ENCODE measurements at regions not wholly inside any gene's neighbourhood (a gene's known extent, or its start where the extent isn't known, plus 50 kb on each side); places are given as distances from the start of the nearest gene placed in this dataset.

DNA sequence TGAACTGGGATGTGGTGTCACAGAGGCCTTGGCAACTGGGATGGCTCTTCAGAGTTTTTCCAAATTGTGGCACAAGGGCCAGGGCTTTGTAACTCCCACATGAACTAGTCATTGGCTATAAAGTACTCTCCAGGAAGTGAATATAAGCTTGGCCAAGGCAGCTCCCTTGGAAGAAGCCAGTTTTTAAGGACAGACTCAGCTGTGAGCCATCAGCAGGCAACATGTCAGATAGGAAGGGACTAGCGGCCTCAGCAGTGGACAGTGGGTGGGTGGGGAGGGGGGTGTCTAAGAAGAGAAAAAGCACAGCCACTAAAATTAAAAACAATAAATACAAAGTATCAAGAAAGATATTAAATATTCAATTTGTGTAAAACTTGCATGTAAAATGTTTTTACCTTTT, 691.1 kb upstream of the PIK3C3 start:
- H3K4me3 ChIP-seq (ENCODE audit: low read depth in 1 of 2, low read length in 2 of 2): no peak overlapping the region
- no peaks in the 10 kb centered on the region for H3K36me3 ChIP-seq (ENCODE audit: control insufficient read depth in 2 of 2, insufficient read depth in 2 of 2, low read length in 1 of 2)
- WGBS, 2 donors: 71 to 79% methylated on average over 1 of the region's 1 CpG
- H3K27me3 ChIP-seq (ENCODE audit: control insufficient read depth in 1 of 2, insufficient read depth in 2 of 2, low read length in 2 of 2): no peaks in the 10 kb centered on the region
- no peak overlapping the region for H3K27ac ChIP-seq (ENCODE audit: low read depth in 2 of 2, low read length in 1 of 2)
- H3K9me3 ChIP-seq (ENCODE audit: control insufficient read depth in 2 of 2, insufficient read depth in 1 of 2, low read depth in 1 of 2, low read length in 1 of 2): no peaks in the 10 kb centered on the region
- H3K4me1 ChIP-seq (ENCODE audit: control insufficient read depth in 2 of 2, insufficient read depth in 2 of 2, low read length in 1 of 2): no peaks in the 10 kb centered on the region

DNA sequence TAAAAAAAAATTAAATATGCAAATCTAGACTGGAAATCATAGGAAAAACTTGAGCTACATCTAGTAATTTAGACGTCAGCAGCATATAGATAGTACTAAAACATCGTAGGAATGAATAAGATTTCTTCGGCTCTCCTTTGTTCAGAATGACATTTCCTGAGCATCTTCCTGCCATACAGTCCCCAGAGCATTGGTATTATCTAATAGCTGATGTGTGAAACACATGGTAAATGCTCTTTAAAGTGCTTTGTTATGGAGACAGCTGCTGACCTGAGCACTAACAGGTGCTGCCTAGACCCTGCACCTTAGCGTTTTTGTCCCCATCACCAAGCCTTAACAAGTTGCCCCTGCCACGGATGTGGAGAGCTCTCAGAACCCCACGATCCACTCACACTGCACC, 692.3 kb upstream of the PIK3C3 start:
- no peaks in the 10 kb centered on the region for H3K27me3 ChIP-seq (ENCODE audit: control insufficient read depth in 1 of 2, insufficient read depth in 2 of 2, low read length in 2 of 2)
- H3K9me3 ChIP-seq (ENCODE audit: control insufficient read depth in 2 of 2, insufficient read depth in 1 of 2, low read depth in 1 of 2, low read length in 1 of 2): no peaks in the 10 kb centered on the region
- H3K4me1 ChIP-seq (ENCODE audit: control insufficient read depth in 2 of 2, insufficient read depth in 2 of 2, low read length in 1 of 2): no peaks in the 10 kb centered on the region
- H3K36me3 ChIP-seq (ENCODE audit: control insufficient read depth in 2 of 2, insufficient read depth in 2 of 2, low read length in 1 of 2): no peaks in the 10 kb centered on the region
- no peak overlapping the region for H3K4me3 ChIP-seq (ENCODE audit: low read depth in 1 of 2, low read length in 2 of 2)
- H3K27ac ChIP-seq (ENCODE audit: low read depth in 2 of 2, low read length in 1 of 2): no peak overlapping the region
- WGBS, 2 donors: 84 to 85% methylated on average over 6 of the region's 6 CpGs

DNA sequence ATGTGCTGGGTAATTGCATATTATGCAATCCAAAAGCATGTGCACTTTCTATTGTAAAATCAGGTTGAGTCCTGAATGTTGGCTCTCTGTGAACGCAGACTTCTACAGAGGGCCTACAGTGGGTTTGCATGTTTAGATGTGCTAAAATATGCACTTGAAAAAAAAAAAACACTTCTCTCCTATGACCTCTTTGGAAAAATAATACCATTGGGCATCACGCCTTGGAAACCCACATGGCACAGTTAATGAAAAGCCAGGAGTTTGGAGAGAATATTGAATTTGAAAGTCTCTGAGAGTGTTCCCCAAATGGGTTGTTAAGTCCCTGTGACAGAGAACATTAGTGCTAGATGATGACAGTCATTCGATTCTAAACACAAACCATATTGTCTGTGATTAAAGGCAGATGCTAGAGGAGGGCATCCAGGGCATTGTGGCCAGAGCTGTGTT, 710.4 kb upstream of the PIK3C3 start:
- WGBS, 2 donors: 72 to 77% methylated on average over 3 of the region's 3 CpGs
- no peak overlapping the region for H3K27ac ChIP-seq (ENCODE audit: low read depth in 2 of 2, low read length in 1 of 2)
- H3K36me3 ChIP-seq (ENCODE audit: control insufficient read depth in 2 of 2, insufficient read depth in 2 of 2, low read length in 1 of 2): no peaks in the 10 kb centered on the region
- H3K4me1 ChIP-seq (ENCODE audit: control insufficient read depth in 2 of 2, insufficient read depth in 2 of 2, low read length in 1 of 2): no peaks in the 10 kb centered on the region
- no peak overlapping the region for H3K4me3 ChIP-seq (ENCODE audit: low read depth in 1 of 2, low read length in 2 of 2)
- no peaks in the 10 kb centered on the region for H3K27me3 ChIP-seq (ENCODE audit: control insufficient read depth in 1 of 2, insufficient read depth in 2 of 2, low read length in 2 of 2)
- no peaks in the 10 kb centered on the region for H3K9me3 ChIP-seq (ENCODE audit: control insufficient read depth in 2 of 2, insufficient read depth in 1 of 2, low read depth in 1 of 2, low read length in 1 of 2)

DNA sequence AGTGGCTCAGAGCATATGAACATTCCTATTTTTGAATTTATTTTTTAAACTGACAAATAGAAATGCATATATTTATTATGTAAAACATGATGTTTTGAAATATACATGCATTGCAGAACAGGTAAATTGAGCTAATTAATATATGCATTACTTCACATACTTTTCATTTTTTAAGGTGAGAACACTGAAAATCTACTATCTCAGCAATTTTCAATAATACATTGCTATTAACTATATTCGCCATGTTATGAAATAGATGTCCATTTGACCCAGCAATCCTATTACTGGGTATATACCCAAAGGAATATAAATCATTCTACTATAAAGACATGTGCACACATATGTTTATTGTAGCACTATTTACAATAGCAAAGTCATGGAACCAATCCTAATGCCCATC, 717.7 kb upstream of the PIK3C3 start:
- WGBS, 2 donors: 88 to 95% methylated on average over 1 of the region's 1 CpG
- no peaks in the 10 kb centered on the region for H3K36me3 ChIP-seq (ENCODE audit: control insufficient read depth in 2 of 2, insufficient read depth in 2 of 2, low read length in 1 of 2)
- H3K4me3 ChIP-seq (ENCODE audit: low read depth in 1 of 2, low read length in 2 of 2): no peak overlapping the region
- no peaks in the 10 kb centered on the region for H3K4me1 ChIP-seq (ENCODE audit: control insufficient read depth in 2 of 2, insufficient read depth in 2 of 2, low read length in 1 of 2)
- H3K27me3 ChIP-seq (ENCODE audit: control insufficient read depth in 1 of 2, insufficient read depth in 2 of 2, low read length in 2 of 2): no peaks in the 10 kb centered on the region
- no peaks in the 10 kb centered on the region for H3K9me3 ChIP-seq (ENCODE audit: control insufficient read depth in 2 of 2, insufficient read depth in 1 of 2, low read depth in 1 of 2, low read length in 1 of 2)
- H3K27ac ChIP-seq (ENCODE audit: low read depth in 2 of 2, low read length in 1 of 2): no peak overlapping the region

DNA sequence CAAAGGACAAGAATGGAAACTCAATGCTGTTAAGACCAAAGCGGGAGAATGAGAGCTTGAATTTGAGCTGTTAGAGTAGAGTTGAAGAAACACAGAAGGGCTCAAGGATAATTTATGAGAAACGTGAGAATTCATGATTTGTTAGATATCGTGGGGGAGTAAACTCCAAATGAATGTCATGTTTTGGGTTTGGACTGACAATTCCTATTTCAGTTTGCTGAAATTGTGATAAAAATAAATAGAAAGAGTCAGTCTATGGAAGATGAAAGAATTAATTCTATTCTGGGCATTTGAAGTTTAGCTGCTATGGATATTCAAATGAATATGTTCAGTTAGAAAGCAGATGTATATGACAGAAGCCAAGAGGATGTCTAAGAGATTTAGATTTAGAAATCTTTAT, 723.4 kb upstream of the PIK3C3 start:
- H3K9me3 ChIP-seq (ENCODE audit: control insufficient read depth in 2 of 2, insufficient read depth in 1 of 2, low read depth in 1 of 2, low read length in 1 of 2): no peaks in the 10 kb centered on the region
- H3K27me3 ChIP-seq (ENCODE audit: control insufficient read depth in 1 of 2, insufficient read depth in 2 of 2, low read length in 2 of 2): no peaks in the 10 kb centered on the region
- no peak overlapping the region for H3K4me3 ChIP-seq (ENCODE audit: low read depth in 1 of 2, low read length in 2 of 2)
- H3K4me1 ChIP-seq (ENCODE audit: control insufficient read depth in 2 of 2, insufficient read depth in 2 of 2, low read length in 1 of 2): no peaks in the 10 kb centered on the region
- WGBS, 2 donors: 86 to 89% methylated on average over 3 of the region's 3 CpGs
- H3K27ac ChIP-seq (ENCODE audit: low read depth in 2 of 2, low read length in 1 of 2): no peak overlapping the region
- H3K36me3 ChIP-seq (ENCODE audit: control insufficient read depth in 2 of 2, insufficient read depth in 2 of 2, low read length in 1 of 2): no peaks in the 10 kb centered on the region

DNA sequence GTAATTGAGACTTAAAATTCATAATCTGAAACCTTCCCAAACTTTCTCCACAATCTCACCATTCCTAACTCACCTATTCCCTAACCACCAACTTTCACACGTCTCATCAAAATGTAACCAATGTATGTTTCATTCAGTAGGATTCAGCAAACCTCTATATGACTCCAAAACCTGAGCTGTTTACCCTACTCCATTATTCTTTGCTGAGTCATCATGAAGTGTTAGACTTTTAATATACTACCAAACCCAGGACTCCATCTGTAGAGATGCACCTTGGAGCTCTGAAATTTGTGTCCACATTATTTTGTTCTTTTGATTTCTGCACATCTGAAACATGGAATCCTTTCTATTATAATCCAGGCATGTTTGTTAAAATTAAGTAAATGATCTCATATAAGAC, 727.0 kb upstream of the PIK3C3 start:
- Histone ChIP-seq H3K36me3 (ENCODE audit: control insufficient read depth in 2 of 2, insufficient read depth in 2 of 2, low read length in 1 of 2) (no peaks in the 10 kb centered on the region), H3K4me1 (ENCODE audit: control insufficient read depth in 2 of 2, insufficient read depth in 2 of 2, low read length in 1 of 2) (no peaks in the 10 kb centered on the region), H3K9me3 (ENCODE audit: control insufficient read depth in 2 of 2, insufficient read depth in 1 of 2, low read depth in 1 of 2, low read length in 1 of 2) (no peaks in the 10 kb centered on the region), H3K27me3 (ENCODE audit: control insufficient read depth in 1 of 2, insufficient read depth in 2 of 2, low read length in 2 of 2) (no peaks in the 10 kb centered on the region), H3K4me3 (ENCODE audit: low read depth in 1 of 2, low read length in 2 of 2) (no peak overlapping the region), H3K27ac (ENCODE audit: low read depth in 2 of 2, low read length in 1 of 2) (no peak overlapping the region)
- 66 to 80% methylated on average over 1 of the region's 1 CpG for WGBS, 2 donors

DNA sequence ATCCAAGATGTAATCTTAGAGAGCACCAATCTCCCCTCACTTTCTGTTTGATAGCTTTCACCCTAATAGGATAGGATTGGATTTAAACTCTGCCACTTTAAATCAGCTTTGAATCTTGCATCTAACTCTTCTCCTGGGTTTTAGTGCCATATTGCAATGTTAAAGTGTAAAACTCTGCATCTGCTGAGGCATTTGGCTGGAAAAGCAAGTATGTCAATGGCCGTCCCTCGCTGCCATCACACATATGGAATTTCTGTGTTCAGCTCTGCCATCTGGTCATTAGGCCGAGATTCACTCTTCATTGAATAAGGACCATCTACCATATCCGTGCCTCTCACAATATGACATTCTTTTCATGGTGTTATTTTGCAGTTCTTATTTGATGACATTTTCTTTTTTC, 728.1 kb upstream of the PIK3C3 start:
- Histone ChIP-seq H3K4me1 (ENCODE audit: control insufficient read depth in 2 of 2, insufficient read depth in 2 of 2, low read length in 1 of 2) (no peaks in the 10 kb centered on the region), H3K27ac (ENCODE audit: low read depth in 2 of 2, low read length in 1 of 2) (no peak overlapping the region), H3K27me3 (ENCODE audit: control insufficient read depth in 1 of 2, insufficient read depth in 2 of 2, low read length in 2 of 2) (no peaks in the 10 kb centered on the region), H3K36me3 (ENCODE audit: control insufficient read depth in 2 of 2, insufficient read depth in 2 of 2, low read length in 1 of 2) (no peaks in the 10 kb centered on the region), H3K4me3 (ENCODE audit: low read depth in 1 of 2, low read length in 2 of 2) (no peak overlapping the region), H3K9me3 (ENCODE audit: control insufficient read depth in 2 of 2, insufficient read depth in 1 of 2, low read depth in 1 of 2, low read length in 1 of 2) (no peaks in the 10 kb centered on the region)
- WGBS, 2 donors: 90 to 95% methylated on average over 4 of the region's 4 CpGs

DNA sequence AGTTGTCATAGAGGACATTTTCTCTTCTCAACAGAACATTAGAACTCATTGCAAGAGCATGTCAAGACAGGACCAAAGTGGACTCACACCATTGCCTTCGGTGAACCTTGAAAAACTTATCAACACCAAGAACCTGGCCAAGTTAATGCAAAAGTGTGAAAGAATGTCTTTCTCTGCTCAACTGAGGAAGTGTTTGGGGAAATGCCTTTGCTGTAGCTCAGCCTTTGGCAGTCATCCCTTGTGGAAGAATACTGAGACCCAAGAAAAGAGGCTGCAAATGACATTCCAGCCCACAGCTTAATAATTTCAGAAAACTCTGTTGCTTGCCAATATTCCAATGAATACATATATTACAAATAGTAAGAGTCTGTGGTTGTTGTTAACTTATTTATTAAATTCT, 728.8 kb upstream of the PIK3C3 start:
- Histone ChIP-seq H3K4me1 (ENCODE audit: control insufficient read depth in 2 of 2, insufficient read depth in 2 of 2, low read length in 1 of 2) (no peaks in the 10 kb centered on the region), H3K36me3 (ENCODE audit: control insufficient read depth in 2 of 2, insufficient read depth in 2 of 2, low read length in 1 of 2) (no peaks in the 10 kb centered on the region)
- WGBS, 2 donors: 50 to 66% methylated on average over 1 of the region's 1 CpG

DNA sequence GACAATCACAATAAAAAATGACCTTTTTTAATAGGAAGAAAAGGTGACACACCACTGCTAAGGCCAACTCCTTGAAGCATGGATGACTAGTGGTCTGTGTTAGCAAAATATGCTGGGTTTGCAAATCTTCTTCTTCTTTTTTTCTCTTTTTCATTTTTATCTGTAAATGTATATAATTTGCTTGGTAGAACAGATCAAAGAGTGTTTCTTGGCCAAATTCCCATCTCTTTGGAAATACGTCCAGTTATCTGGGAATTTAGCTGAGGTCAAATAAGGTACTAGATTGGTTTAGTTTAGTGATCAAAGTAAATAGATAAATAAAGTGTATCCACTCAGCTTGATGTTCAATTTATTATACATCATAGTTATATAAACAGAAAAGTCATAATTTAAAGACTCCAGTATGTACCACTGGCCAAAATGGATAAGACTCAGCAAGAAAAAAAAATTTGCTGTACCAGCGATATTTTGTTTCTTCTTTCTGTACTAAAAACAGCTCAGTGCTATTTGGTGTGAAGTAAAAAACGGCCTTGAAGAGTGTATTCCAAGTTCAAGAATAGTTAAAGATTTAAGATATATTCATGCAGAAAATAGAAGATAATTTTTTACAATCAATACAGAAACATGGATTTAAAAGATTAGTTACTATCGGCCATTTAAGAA, 738.6 kb upstream of the PIK3C3 start:
- Histone ChIP-seq H3K4me1 (ENCODE audit: control insufficient read depth in 2 of 2, insufficient read depth in 2 of 2, low read length in 1 of 2) (no peaks in the 10 kb centered on the region), H3K27ac (ENCODE audit: low read depth in 2 of 2, low read length in 1 of 2) (no peak overlapping the region), H3K9me3 (ENCODE audit: control insufficient read depth in 2 of 2, insufficient read depth in 1 of 2, low read depth in 1 of 2, low read length in 1 of 2) (no peaks in the 10 kb centered on the region), H3K36me3 (ENCODE audit: control insufficient read depth in 2 of 2, insufficient read depth in 2 of 2, low read length in 1 of 2) (no peaks in the 10 kb centered on the region), H3K27me3 (ENCODE audit: control insufficient read depth in 1 of 2, insufficient read depth in 2 of 2, low read length in 2 of 2) (no peaks in the 10 kb centered on the region), H3K4me3 (ENCODE audit: low read depth in 1 of 2, low read length in 2 of 2) (no peak overlapping the region)
- WGBS, 2 donors: 53 to 59% methylated on average over 4 of the region's 4 CpGs

More for the DNA sequence above, 728.8 kb upstream of the PIK3C3 start:
- Histone ChIP-seq H3K27ac (ENCODE audit: low read depth in 2 of 2, low read length in 1 of 2) (no peak overlapping the region), H3K4me3 (ENCODE audit: low read depth in 1 of 2, low read length in 2 of 2) (no peak overlapping the region), H3K9me3 (ENCODE audit: control insufficient read depth in 2 of 2, insufficient read depth in 1 of 2, low read depth in 1 of 2, low read length in 1 of 2) (no peaks in the 10 kb centered on the region), H3K27me3 (ENCODE audit: control insufficient read depth in 1 of 2, insufficient read depth in 2 of 2, low read length in 2 of 2) (no peaks in the 10 kb centered on the region)

DNA sequence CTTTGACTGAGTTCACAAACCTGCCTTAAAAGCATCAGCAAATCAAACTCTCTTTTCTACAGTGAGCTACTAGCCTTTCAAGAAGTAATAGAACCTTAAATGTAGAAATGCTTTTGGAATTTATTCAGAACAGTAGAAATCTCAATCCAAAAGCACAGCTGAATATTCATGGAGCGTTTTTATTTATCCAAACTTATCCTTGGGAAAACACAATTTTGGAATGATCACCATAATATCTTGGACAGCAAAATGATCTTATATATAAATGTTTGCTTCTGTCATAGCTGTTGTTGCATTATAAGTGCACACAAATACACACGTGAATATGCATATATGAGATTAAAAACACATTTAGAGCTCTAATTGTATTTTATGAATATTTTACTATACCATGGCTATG, 747.3 kb upstream of the PIK3C3 start:
- H3K36me3 ChIP-seq (ENCODE audit: control insufficient read depth in 2 of 2, insufficient read depth in 2 of 2, low read length in 1 of 2): no peaks in the 10 kb centered on the region
- no peak overlapping the region for H3K4me3 ChIP-seq (ENCODE audit: low read depth in 1 of 2, low read length in 2 of 2)
- no peak overlapping the region for H3K27ac ChIP-seq (ENCODE audit: low read depth in 2 of 2, low read length in 1 of 2)
- WGBS, 2 donors: 60 to 63% methylated on average over 2 of the region's 2 CpGs
- no peaks in the 10 kb centered on the region for H3K4me1 ChIP-seq (ENCODE audit: control insufficient read depth in 2 of 2, insufficient read depth in 2 of 2, low read length in 1 of 2)
- no peaks in the 10 kb centered on the region for H3K9me3 ChIP-seq (ENCODE audit: control insufficient read depth in 2 of 2, insufficient read depth in 1 of 2, low read depth in 1 of 2, low read length in 1 of 2)
- no peaks in the 10 kb centered on the region for H3K27me3 ChIP-seq (ENCODE audit: control insufficient read depth in 1 of 2, insufficient read depth in 2 of 2, low read length in 2 of 2)

Measured in esophagus (tissue), 2 donors.